SK-N-SH (cell line): ENCODE measurements at regions not wholly inside any gene's neighbourhood (a gene's known extent, or its start where the extent isn't known, plus 50 kb on each side); places are given as distances from the start of the nearest gene placed in this dataset.

Experiments used
- CTCF ChIA-PET: fragments of 300-600, 350-600 bp; formaldehyde crosslinking; extraction: SDS; loops from one replicate; lab custom pipeline; 2021; lab: Yijun Ruan, JAX
- POLR2A ChIA-PET: fragments of 350-600 bp; sonication (Branson Sonifier 250); formaldehyde crosslinking; extraction: SDS; loops from one replicate; lab custom pipeline; 2020; ENCODE audit warnings: antibody characterized with exemption, inconsistent platforms; lab: Yijun Ruan, JAX
- DNase-seq: peaks from one replicate; pipeline ENCODE4 v3.0.0; 2012
- H2AFZ ChIP-seq: fragments of 200-600 bp; sonication (generic); 2 replicates; pipeline ENCODE4 v1.8.1; 2016; ENCODE audit warnings: antibody characterized with exemption, mild to moderate bottlenecking, low read depth
- H3F3A ChIP-seq: fragments of 200-600 bp; sonication (generic); replicated peaks from 2 replicates; pipeline ENCODE3; 2016; ENCODE audit warnings: antibody characterized with exemption, mild to moderate bottlenecking; ENCODE audit not compliant: insufficient read depth
- H3K27ac ChIP-seq, 2 experiments: fragments of 200-500 bp in 1 of 2; fragments of 200-600 bp in 1 of 2; sonication (Bioruptor generic) in 1 of 2; sonication (generic), shearing (Covaris generic) in 1 of 2; 2 replicates each; pipeline versions ENCODE4 v1.5.1 to v1.6.1; 2014 to 2016; ENCODE audit warnings: low read depth in 2 of 2, inconsistent platforms in 1 of 2, low read length in 1 of 2, mild to moderate bottlenecking in 1 of 2, mixed read lengths in 1 of 2
- H3K27me3 ChIP-seq: fragments of 200-600 bp; sonication (generic), shearing (Covaris generic); 2 replicates; pipeline ENCODE4 v1.6.1; 2016; ENCODE audit warnings: mixed run types; ENCODE audit not compliant: insufficient read depth
- H3K36me3 ChIP-seq, 2 experiments: fragments of 200-500 bp in 1 of 2; fragments of 200-600 bp in 1 of 2; sonication (Bioruptor generic) in 1 of 2; sonication (generic) in 1 of 2; replicated peaks in 1 of 2; 2 replicates each; pipeline versions ENCODE3 to v1.5.1; 2014 to 2016; ENCODE audit warnings: low read length in 1 of 2, mild to moderate bottlenecking in 1 of 2; ENCODE audit not compliant: insufficient read depth in 2 of 2, control insufficient read depth in 1 of 2
- H3K4me1 ChIP-seq, 2 experiments: fragments of 200-500 bp in 1 of 2; fragments of 200-600 bp in 1 of 2; sonication (Bioruptor generic) in 1 of 2; sonication (generic), shearing (Covaris generic) in 1 of 2; 2 replicates each; pipeline versions ENCODE4 v1.5.1 to v1.6.1; 2014 to 2016; ENCODE audit warnings: low read depth in 1 of 2, low read length in 1 of 2, mixed run types in 1 of 2; ENCODE audit not compliant: insufficient read depth in 2 of 2, control insufficient read depth in 1 of 2
- H3K4me2 ChIP-seq: fragments of 200-600 bp; sonication (generic), shearing (Covaris generic); 2 replicates; pipeline ENCODE4 v1.6.1; 2017; ENCODE audit warnings: mixed run types
- H3K4me3 ChIP-seq, 2 experiments: fragments of 200-500 bp in 1 of 2; fragments of 200-600 bp in 1 of 2; sonication (Bioruptor generic) in 1 of 2; sonication (generic), shearing (Covaris generic) in 1 of 2; 2 replicates each; pipeline versions ENCODE4 v1.5.1 to v1.8.1; 2014 to 2016; ENCODE audit warnings: low read depth in 2 of 2, inconsistent platforms in 1 of 2, low read length in 1 of 2, mild to moderate bottlenecking in 1 of 2, mixed read lengths in 1 of 2, moderate library complexity in 1 of 2
- H3K79me2 ChIP-seq: fragments of 200-600 bp; sonication (generic); 2 replicates; pipeline ENCODE4 v1.8.1; 2017; ENCODE audit warnings: mild to moderate bottlenecking; ENCODE audit not compliant: insufficient read depth
- H3K9ac ChIP-seq: fragments of 200-600 bp; sonication (generic); 2 replicates; pipeline ENCODE4 v1.6.1; 2017; ENCODE audit warnings: mixed run types
- H3K9me2 ChIP-seq: fragments of 200-600 bp; sonication (generic); 2 replicates; pipeline ENCODE4 v1.6.1; 2017; ENCODE audit warnings: mixed run types
- H3K9me3 ChIP-seq: fragments of 200-600 bp; sonication (generic); 2 replicates; pipeline ENCODE4 v1.6.1; 2017; ENCODE audit warnings: mixed run types, mild to moderate bottlenecking, moderate library complexity
- H4K20me1 ChIP-seq: fragments of 200-600 bp; sonication (generic); 2 replicates; pipeline ENCODE4 v1.6.1; 2017; ENCODE audit warnings: mild to moderate bottlenecking, mixed run types; ENCODE audit not compliant: insufficient read depth
- CHD2 ChIP-seq: fragments of 150-350 bp; IDR thresholded peaks from 2 replicates; pipeline ENCODE4 v1.6.1; 2018; ENCODE audit warnings: low read length; ENCODE audit not compliant: partially characterized antibody
- CTCF ChIP-seq: fragments of 200-600 bp; sonication (generic); IDR thresholded peaks from 2 replicates; pipeline ENCODE4 v1.6.1; 2017; ENCODE audit warnings: antibody characterized with exemption, mild to moderate bottlenecking, moderate library complexity
- ELF1 ChIP-seq: IDR thresholded peaks from 2 replicates; pipeline ENCODE4 v1.4.0; 2012
- EP300 ChIP-seq, 2 experiments: IDR thresholded peaks; 2 replicates each; pipeline versions ENCODE4 v1.4.0 to v1.6.1; 2012; ENCODE audit warnings: borderline replicate concordance in 1 of 2, low read depth in 1 of 2, low read length in 1 of 2
- FOSL2 ChIP-seq: IDR thresholded peaks from 2 replicates; pipeline ENCODE4 v1.4.0; 2012; ENCODE audit warnings: low read depth, mild to moderate bottlenecking, moderate library complexity, borderline replicate concordance
- FOXJ3 ChIP-seq: sonication (generic); formaldehyde crosslinking; IDR thresholded peaks from 2 replicates; pipeline ENCODE4 v1.5.1; 2020; ENCODE audit warnings: mild to moderate bottlenecking, missing genetic modification reagents
- FOXM1 ChIP-seq: IDR thresholded peaks from 2 replicates; pipeline ENCODE4 v1.4.0; 2012; ENCODE audit warnings: low read depth, mild to moderate bottlenecking
- JUND ChIP-seq: IDR thresholded peaks from 2 replicates; pipeline ENCODE4 v1.4.0; 2012
- MXI1 ChIP-seq: IDR thresholded peaks from 2 replicates; pipeline ENCODE4 v1.6.1; 2012; ENCODE audit warnings: mild to moderate bottlenecking, low read depth, low read length, improper control_type of control experiment
- NFIC ChIP-seq: IDR thresholded peaks from 2 replicates; pipeline ENCODE4 v1.4.0; 2012; ENCODE audit warnings: borderline replicate concordance
- PBX3 ChIP-seq: IDR thresholded peaks from 2 replicates; pipeline ENCODE4; 2012
- POLR2AphosphoS5 ChIP-seq: IDR thresholded peaks from 2 replicates; pipeline ENCODE4 v1.6.1; 2012; ENCODE audit warnings: low read depth, low read length
- RCOR1 ChIP-seq: fragments of 150-350 bp; IDR thresholded peaks from 2 replicates; pipeline ENCODE4 v1.6.1; 2017; ENCODE audit warnings: antibody characterized with exemption, low read length
- RFX5 ChIP-seq: IDR thresholded peaks from 2 replicates; pipeline ENCODE4 v1.6.1; 2012; ENCODE audit warnings: mild to moderate bottlenecking, improper control_type of control experiment, low read length
- RXRA ChIP-seq: IDR thresholded peaks from 2 replicates; pipeline ENCODE4 v1.4.0; 2012; ENCODE audit warnings: low read depth, mild to moderate bottlenecking, borderline replicate concordance
- SIN3A ChIP-seq: IDR thresholded peaks from 2 replicates; pipeline ENCODE4 v1.6.1; 2012; ENCODE audit warnings: low read depth, mild to moderate bottlenecking, low read length, moderate library complexity, borderline replicate concordance
- TAF1 ChIP-seq: IDR thresholded peaks from 2 replicates; pipeline ENCODE4 v1.6.1; 2012; ENCODE audit warnings: low read depth, mild to moderate bottlenecking, low read length, moderate library complexity, borderline replicate concordance
- USF1 ChIP-seq: IDR thresholded peaks from 2 replicates; pipeline ENCODE4 v1.4.0; 2012; ENCODE audit warnings: low read depth, borderline replicate concordance
- USF2 ChIP-seq: fragments of 150-350 bp; IDR thresholded peaks from 2 replicates; pipeline ENCODE4 v1.6.1; 2017; ENCODE audit warnings: antibody characterized with exemption, low read length, low read depth, borderline replicate concordance
- YY1 ChIP-seq: IDR thresholded peaks from 2 replicates; pipeline ENCODE4 v1.4.0; 2012; ENCODE audit warnings: low read depth, mild to moderate bottlenecking
- WGBS: methylation state at CpG from one replicate; pipeline ENCODE4 v1.1.6; 2017; ENCODE audit warnings: low lambda C conversion rate; 5-methylcytosine and 5-hydroxymethylcytosine counted together

GRCh38 chr9:71524516-71524915 is 243.8 kb downstream of the CEMIP2 start:
- POLR2A ChIA-PET = no interaction called here

More at GRCh38 chr9:71524516-71524915, 243.8 kb downstream of the CEMIP2 start:
- DNase-seq = no peak
- Histone ChIP-seq H4K20me1 (no peaks in the 10 kb centered on the region), H3K4me2 (no peak overlapping the region), H3K9ac (no peak overlapping the region), H3K9me3 (no peaks in the 10 kb centered on the region), H2AFZ (no peak overlapping the region), H3K27ac (no peak overlapping the region), H3K36me3 (no peaks in the 10 kb centered on the region), H3K4me1 (no peaks in the 10 kb centered on the region), H3K27me3 (no peaks in the 10 kb centered on the region; the same call in 1 of the 2 replicates), H3K79me2 (no peaks in the 10 kb centered on the region), H3K4me3 (no peak overlapping the region), H3F3A (no peaks in the 10 kb centered on the region), H3K9me2 (no peaks in the 10 kb centered on the region)
- WGBS = 2% methylated on average over 1 of the region's 1 CpG
- CTCF ChIA-PET = interaction anchor here (1.0 kb wide), 1 partner anchor 680 kb away, joined by 3 read pairs; no protein-coding TSS in a partner anchor
- no peak for TF ChIP-seq FOXM1
- no peak for TF ChIP-seq ELF1
- TF ChIP-seq NFIC = no peak
- no peak for TF ChIP-seq USF2
- TF ChIP-seq FOXJ3 (CRISPR knock-in tag) = no peak
- TF ChIP-seq SIN3A = no peak
- TF ChIP-seq TAF1 = no peak
- TF ChIP-seq CTCF = no peak
- no peak for TF ChIP-seq JUND
- TF ChIP-seq RCOR1 = no peak
- no peak for TF ChIP-seq PBX3
- TF ChIP-seq POLR2AphosphoS5 = no peak
- TF ChIP-seq EP300 (IDR thresholded peaks at IDR 0.05; ENCODE audit: borderline replicate concordance in 1 of 2, low read depth in 1 of 2, low read length in 1 of 2) = no peak
- no peak for TF ChIP-seq USF1
- TF ChIP-seq FOSL2 = no peak
- TF ChIP-seq CHD2 = no peak
- no peak for TF ChIP-seq RXRA
- no peak for TF ChIP-seq YY1
- TF ChIP-seq RFX5 = no peak
- TF ChIP-seq MXI1 = no peak
